NB4 (cell line): ENCODE measurements at regions not wholly inside any gene's neighbourhood (a gene's known extent, or its start where the extent isn't known, plus 50 kb on each side); places are given as distances from the start of the nearest gene placed in this dataset.

Experiments
- DNase-seq: peaks from one replicate; pipeline ENCODE4 v3.0.0; 2010; ENCODE audit warnings: low read depth
- H3K4me3 ChIP-seq: one replicate; pipeline ENCODE4 v1.5.1; 2011; ENCODE audit warnings: mild to moderate bottlenecking, low read depth, low read length, moderate library complexity
- MYC ChIP-seq: IDR thresholded peaks from 2 replicates; pipeline ENCODE4 v1.6.1; 2011; ENCODE audit warnings: low read depth, low read length
- POLR2A ChIP-seq: IDR thresholded peaks from 2 replicates; pipeline ENCODE4 v1.6.1; 2011; ENCODE audit warnings: mild to moderate bottlenecking; ENCODE audit not compliant: insufficient read length; ENCODE audit errors: extremely low read depth
- TF ChIP-seq, protein P1 (sequence below): IDR thresholded peaks from one replicate; pipeline ENCODE4 v1.5.1; 2012; ENCODE audit warnings: low read depth, low read length
- TF ChIP-seq, protein P2 (sequence below): IDR thresholded peaks from 2 replicates; pipeline ENCODE4 v1.6.1; 2011; ENCODE audit warnings: low read depth, low read length

DNA sequence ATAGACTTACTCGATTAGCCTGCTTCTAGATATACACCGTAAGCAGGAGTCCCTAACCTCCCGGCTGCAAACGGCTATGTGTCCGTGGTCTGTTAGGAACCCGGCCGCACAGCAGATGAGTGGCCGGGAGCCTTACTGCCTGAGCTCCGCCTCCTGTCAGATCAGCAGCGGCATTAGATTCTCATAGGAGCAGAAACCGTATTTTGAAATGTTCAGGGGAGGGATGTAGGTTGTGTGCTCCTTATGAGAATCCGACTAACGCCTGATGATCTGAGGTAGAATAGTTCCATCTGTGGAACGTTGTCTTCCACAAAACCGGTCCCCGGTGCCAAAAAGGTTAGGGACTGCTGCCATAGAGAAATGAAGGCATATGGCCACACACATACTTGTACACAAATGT is 1491.9 kb downstream of the SLITRK5 start:
- TF ChIP-seq, protein P1, sequence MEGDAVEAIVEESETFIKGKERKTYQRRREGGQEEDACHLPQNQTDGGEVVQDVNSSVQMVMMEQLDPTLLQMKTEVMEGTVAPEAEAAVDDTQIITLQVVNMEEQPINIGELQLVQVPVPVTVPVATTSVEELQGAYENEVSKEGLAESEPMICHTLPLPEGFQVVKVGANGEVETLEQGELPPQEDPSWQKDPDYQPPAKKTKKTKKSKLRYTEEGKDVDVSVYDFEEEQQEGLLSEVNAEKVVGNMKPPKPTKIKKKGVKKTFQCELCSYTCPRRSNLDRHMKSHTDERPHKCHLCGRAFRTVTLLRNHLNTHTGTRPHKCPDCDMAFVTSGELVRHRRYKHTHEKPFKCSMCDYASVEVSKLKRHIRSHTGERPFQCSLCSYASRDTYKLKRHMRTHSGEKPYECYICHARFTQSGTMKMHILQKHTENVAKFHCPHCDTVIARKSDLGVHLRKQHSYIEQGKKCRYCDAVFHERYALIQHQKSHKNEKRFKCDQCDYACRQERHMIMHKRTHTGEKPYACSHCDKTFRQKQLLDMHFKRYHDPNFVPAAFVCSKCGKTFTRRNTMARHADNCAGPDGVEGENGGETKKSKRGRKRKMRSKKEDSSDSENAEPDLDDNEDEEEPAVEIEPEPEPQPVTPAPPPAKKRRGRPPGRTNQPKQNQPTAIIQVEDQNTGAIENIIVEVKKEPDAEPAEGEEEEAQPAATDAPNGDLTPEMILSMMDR, result no peak
- TF ChIP-seq POLR2A (no peak), MYC (no peak)
- TF ChIP-seq, protein P2, sequence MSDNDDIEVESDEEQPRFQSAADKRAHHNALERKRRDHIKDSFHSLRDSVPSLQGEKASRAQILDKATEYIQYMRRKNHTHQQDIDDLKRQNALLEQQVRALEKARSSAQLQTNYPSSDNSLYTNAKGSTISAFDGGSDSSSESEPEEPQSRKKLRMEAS, result no peak
- no peak for DNase-seq
- no peak overlapping the region for H3K4me3 ChIP-seq

DNA sequence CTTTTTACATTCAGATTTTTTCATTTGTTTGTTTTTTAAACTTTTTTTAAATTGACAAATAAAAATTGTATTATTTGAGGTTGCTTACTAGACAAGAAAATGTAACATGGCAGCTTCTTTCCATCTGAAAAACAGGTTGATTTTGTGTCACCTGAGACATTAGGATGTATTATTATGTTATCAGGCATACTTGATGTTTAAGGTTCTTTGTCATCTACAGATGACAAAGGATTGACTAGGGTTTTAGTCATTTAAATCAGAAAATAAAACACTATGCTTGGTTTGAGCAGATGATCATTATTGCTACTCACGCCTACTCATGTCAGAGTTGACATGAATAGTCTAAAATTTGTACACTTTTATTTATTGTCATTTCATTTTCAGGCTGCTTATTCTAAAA is 1494.5 kb downstream of the SLITRK5 start:
- no peak for DNase-seq
- no peak overlapping the region for H3K4me3 ChIP-seq
- TF ChIP-seq, protein P2, result no peak
- TF ChIP-seq POLR2A (no peak), MYC (no peak)
- TF ChIP-seq, protein P1, result no peak

DNA sequence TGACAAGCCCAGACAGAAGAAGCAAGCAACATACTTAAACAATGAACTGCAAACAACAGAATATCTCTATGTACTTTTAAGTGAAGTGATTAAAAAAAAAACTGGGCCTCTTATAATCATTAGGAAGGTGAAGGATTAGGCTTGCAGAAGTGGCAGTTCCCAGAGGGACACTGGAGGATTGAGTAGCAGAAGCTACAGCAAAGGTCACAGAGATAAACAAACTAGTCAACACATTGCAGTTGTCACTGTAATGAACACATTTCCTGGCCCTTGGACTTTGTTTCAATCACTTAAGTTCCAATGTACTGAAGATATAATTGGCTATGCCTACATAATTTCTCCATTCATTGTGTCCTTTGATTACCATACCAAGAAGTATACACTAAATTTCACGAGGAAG is 1498.8 kb downstream of the SLITRK5 start:
- TF ChIP-seq, protein P1, result no peak
- TF ChIP-seq MYC (no peak), POLR2A (no peak)
- TF ChIP-seq, protein P2, result no peak
- no peak overlapping the region for H3K4me3 ChIP-seq
- no peak for DNase-seq

DNA sequence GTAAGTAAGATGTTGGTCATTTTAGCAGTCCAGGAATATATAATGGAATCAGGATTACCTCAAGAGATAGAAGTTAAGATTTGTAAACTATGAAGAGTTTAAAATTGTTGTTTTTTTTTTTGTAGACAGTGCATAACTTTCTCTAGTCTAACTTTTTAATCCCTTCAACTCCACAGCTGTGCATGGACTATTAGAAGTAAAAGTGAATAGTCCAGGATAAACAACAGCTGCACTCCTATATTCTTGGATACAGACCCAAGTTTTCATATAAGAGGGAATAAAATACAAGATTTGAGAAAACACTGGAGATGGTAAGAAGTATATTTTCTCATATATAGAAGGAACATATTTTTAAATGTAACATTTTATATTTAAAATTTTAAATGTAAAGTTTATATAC is 1509.9 kb downstream of the SLITRK5 start:
- no peak for TF ChIP-seq MYC
- TF ChIP-seq POLR2A, result no peak
- TF ChIP-seq, protein P1, result no peak
- TF ChIP-seq, protein P2, result no peak
- no peak overlapping the region for H3K4me3 ChIP-seq
- no peak for DNase-seq

DNA sequence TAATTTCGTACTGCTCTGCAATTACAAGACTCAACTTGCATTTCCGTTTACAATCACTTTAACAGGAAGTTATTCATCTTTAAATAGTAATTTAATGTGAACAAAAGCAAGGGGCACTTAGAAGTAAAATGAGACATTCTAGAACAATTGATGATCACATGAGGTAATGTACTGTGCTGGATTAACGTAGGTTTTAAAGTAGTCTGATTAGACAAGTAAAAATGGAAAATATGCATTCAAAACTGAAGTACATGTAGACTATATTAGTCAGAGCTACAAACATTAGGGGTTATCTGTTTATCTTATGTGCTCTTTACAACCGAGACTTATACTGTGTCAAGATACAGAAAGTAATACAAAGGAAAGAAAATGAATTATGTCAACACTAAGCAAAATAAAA is 1528.0 kb downstream of the SLITRK5 start:
- no peak overlapping the region for H3K4me3 ChIP-seq
- TF ChIP-seq, protein P2, result no peak
- no peak for TF ChIP-seq POLR2A
- no peak for TF ChIP-seq MYC
- TF ChIP-seq, protein P1, result no peak
- no peak for DNase-seq

DNA sequence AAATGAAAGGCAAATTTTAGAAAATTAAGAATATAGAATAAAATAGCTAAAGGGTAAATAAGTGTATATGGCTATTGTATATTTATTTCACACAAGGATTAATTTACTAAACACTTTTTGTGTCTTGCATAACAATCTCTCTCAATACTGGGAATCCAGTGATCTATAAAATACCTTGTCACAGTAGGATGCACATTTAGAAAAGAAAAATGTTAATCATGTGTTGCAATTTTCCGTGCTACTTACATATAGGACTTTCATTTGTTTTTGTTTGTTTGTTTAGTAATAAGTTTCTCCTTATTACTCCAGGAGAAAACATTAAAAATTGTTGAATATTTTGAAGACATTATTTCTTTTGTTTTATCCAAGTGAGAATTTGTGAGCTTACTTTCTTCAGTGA is 1533.3 kb downstream of the SLITRK5 start:
- TF ChIP-seq POLR2A (no peak), MYC (no peak)
- TF ChIP-seq, protein P2, result no peak
- TF ChIP-seq, protein P1, result no peak
- DNase-seq, result no peak
- H3K4me3 ChIP-seq, result no peak overlapping the region
